H9 (cell line): ENCODE measurements at regions not wholly inside any gene's neighbourhood (a gene's known extent, or its start where the extent isn't known, plus 50 kb on each side); places are given as distances from the start of the nearest gene placed in this dataset.

ENCODE experiments used
- DNase-seq: peaks from one replicate; pipeline ENCODE4 v3.0.0-alpha.2; 2017
- H2AFZ ChIP-seq: one replicate; pipeline ENCODE4 v1.6.1; 2013; ENCODE audit warnings: mild to moderate bottlenecking, low read length, control low read depth, moderate library complexity
- H2AK5ac ChIP-seq: 2 replicates; pipeline ENCODE4 v1.6.1; 2013; ENCODE audit warnings: low read length, control low read depth, mixed read lengths; ENCODE audit not compliant: insufficient read length
- H2BK120ac ChIP-seq: one replicate; pipeline ENCODE4 v1.6.1; 2013; ENCODE audit warnings: low read depth, mild to moderate bottlenecking, low read length, control low read depth, inconsistent platforms; ENCODE audit not compliant: poor library complexity, severe bottlenecking
- H2BK12ac ChIP-seq: 2 replicates; pipeline ENCODE4 v1.6.1; 2013; ENCODE audit warnings: low read length, control low read depth, mixed read lengths, low read depth; ENCODE audit not compliant: insufficient read length
- H2BK15ac ChIP-seq: 2 replicates; pipeline ENCODE4 v1.6.1; 2013; ENCODE audit warnings: low read depth, low read length, control low read depth
- H2BK20ac ChIP-seq: one replicate; pipeline ENCODE4 v1.6.1; 2013; ENCODE audit warnings: low read depth, mild to moderate bottlenecking, low read length, control low read depth, inconsistent platforms; ENCODE audit not compliant: poor library complexity, severe bottlenecking
- H2BK5ac ChIP-seq: 2 replicates; pipeline ENCODE4 v1.6.1; 2013; ENCODE audit warnings: low read length, control low read depth, mixed read lengths; ENCODE audit not compliant: insufficient read length
- H3K14ac ChIP-seq: 2 replicates; pipeline ENCODE4 v1.6.1; 2013; ENCODE audit warnings: low read length, control low read depth; ENCODE audit not compliant: insufficient read depth
- H3K18ac ChIP-seq: 2 replicates; pipeline ENCODE4 v1.6.1; 2013; ENCODE audit warnings: low read depth, mild to moderate bottlenecking, mixed read lengths, low read length, control low read depth; ENCODE audit not compliant: insufficient read length
- H3K23ac ChIP-seq: 2 replicates; pipeline ENCODE4 v1.6.1; 2013; ENCODE audit warnings: low read length, control low read depth, mixed read lengths, low read depth; ENCODE audit not compliant: insufficient read length
- H3K23me2 ChIP-seq: 2 replicates; pipeline ENCODE4 v1.6.1; 2013; ENCODE audit warnings: low read depth, mild to moderate bottlenecking, mixed read lengths, low read length, control low read depth; ENCODE audit not compliant: insufficient read length, poor library complexity, severe bottlenecking
- H3K27ac ChIP-seq: 2 replicates; pipeline ENCODE4 v1.5.1; 2013; ENCODE audit warnings: low read length, control low read depth, mixed read lengths, low read depth; ENCODE audit not compliant: insufficient read length
- H3K27me3 ChIP-seq: 2 replicates; pipeline ENCODE4 v1.6.1; 2013; ENCODE audit warnings: low read length, control low read depth, inconsistent platforms; ENCODE audit not compliant: insufficient read depth
- H3K4ac ChIP-seq: 2 replicates; pipeline ENCODE4 v1.6.1; 2013; ENCODE audit warnings: low read depth, mild to moderate bottlenecking, control low read depth, inconsistent platforms, low read length, moderate library complexity
- H3K4me1 ChIP-seq: 2 replicates; pipeline ENCODE4 v1.6.1; 2013; ENCODE audit warnings: low read length, control low read depth, inconsistent platforms; ENCODE audit not compliant: insufficient read depth
- H3K4me2 ChIP-seq: 2 replicates; pipeline ENCODE4 v1.6.1; 2013; ENCODE audit warnings: low read length, control low read depth, mixed read lengths; ENCODE audit not compliant: insufficient read length, insufficient read depth
- H3K56ac ChIP-seq: 2 replicates; pipeline ENCODE4 v1.6.1; 2013; ENCODE audit warnings: low read depth, mild to moderate bottlenecking, mixed read lengths, low read length, control low read depth; ENCODE audit not compliant: insufficient read length
- H3K79me1 ChIP-seq: 2 replicates; pipeline ENCODE4 v1.6.1; 2013; ENCODE audit warnings: low read depth, mild to moderate bottlenecking, moderate library complexity, low read length, control low read depth, inconsistent platforms; ENCODE audit not compliant: insufficient read depth, poor library complexity, severe bottlenecking
- H3K79me2 ChIP-seq: 2 replicates; pipeline ENCODE4 v1.6.1; 2013; ENCODE audit warnings: low read length, control low read depth, inconsistent platforms; ENCODE audit not compliant: insufficient read depth
- H3K9ac ChIP-seq: 2 replicates; pipeline ENCODE4 v1.6.1; 2013; ENCODE audit warnings: low read length, control low read depth, mixed read lengths; ENCODE audit not compliant: insufficient read length; ENCODE audit errors: extremely low read depth
- H3K9me3 ChIP-seq: one replicate; pipeline ENCODE4 v1.6.1; 2013; ENCODE audit warnings: low read depth, low read length, inconsistent platforms; ENCODE audit not compliant: control insufficient read depth
- H3T11ph ChIP-seq: one replicate; pipeline ENCODE4 v1.6.1; 2013; ENCODE audit warnings: mild to moderate bottlenecking, low read length, control low read depth, inconsistent platforms
- H4K20me1 ChIP-seq: one replicate; pipeline ENCODE4 v1.6.1; 2013; ENCODE audit not compliant: control insufficient read depth, insufficient read length, insufficient read depth
- H4K5ac ChIP-seq: 2 replicates; pipeline ENCODE4 v1.6.1; 2013; ENCODE audit warnings: low read depth, mild to moderate bottlenecking, mixed read lengths, low read length, control low read depth; ENCODE audit not compliant: insufficient read length
- H4K8ac ChIP-seq: replicated peaks from 2 replicates; pipeline ENCODE4 v1.6.1; 2013; ENCODE audit warnings: low read length, control low read depth, mixed read lengths, low read depth; ENCODE audit not compliant: insufficient read length
- H4K91ac ChIP-seq: 2 replicates; pipeline ENCODE4 v1.6.1; 2013; ENCODE audit warnings: low read depth, mild to moderate bottlenecking, moderate library complexity, mixed read lengths, low read length, control low read depth; ENCODE audit not compliant: insufficient read length
- H3K27ac Mint-ChIP-seq, 3 experiments: 2 replicates in 2 of 3; 3 replicates in 1 of 3; pipeline ENCODE4 v1.8.0; 2020 to 2021; ENCODE audit warnings: mixed read lengths in 3 of 3, mild to moderate bottlenecking in 1 of 3, moderate library complexity in 1 of 3
- H3K27me3 Mint-ChIP-seq: 2 replicates; pipeline ENCODE4 v1.8.0; 2021; ENCODE audit warnings: low read depth, mild to moderate bottlenecking, moderate library complexity, mixed read lengths
- H3K36me3 Mint-ChIP-seq, 3 experiments: 2 replicates in 2 of 3; 3 replicates in 1 of 3; pipeline ENCODE4 v1.8.0; 2020 to 2021; ENCODE audit warnings: low read depth in 3 of 3, mixed read lengths in 3 of 3; ENCODE audit not compliant: insufficient read depth in 1 of 3
- H3K4me1 Mint-ChIP-seq, 2 experiments: 2 replicates each; pipeline ENCODE4 v1.8.0; 2020; ENCODE audit warnings: mixed read lengths in 2 of 2
- H3K4me3 Mint-ChIP-seq, 2 experiments: 2 replicates in 1 of 2; 3 replicates in 1 of 2; pipeline ENCODE4 v1.8.0; 2020 to 2021; ENCODE audit warnings: mild to moderate bottlenecking in 2 of 2, mixed read lengths in 2 of 2, moderate library complexity in 1 of 2
- H3K9me3 Mint-ChIP-seq, 2 experiments: 2 replicates in 1 of 2; 3 replicates in 1 of 2; pipeline ENCODE4 v1.8.0; 2020; ENCODE audit warnings: mild to moderate bottlenecking in 2 of 2, mixed read lengths in 2 of 2, moderate library complexity in 1 of 2
- WGBS: extraction: QIAGEN DNeasy Blood & Tissue Kit; methylation state at CpG from one replicate; pipeline ENCODE4 v1.1.7; 2013; ENCODE audit warnings: missing lambda C conversion rate, low lambda C conversion rate, mixed read lengths; ENCODE audit not compliant: insufficient read length; ENCODE audit errors: extremely low coverage; 5-methylcytosine and 5-hydroxymethylcytosine counted together
- TF ChIP-seq, protein P1 (sequence below): fragments of 200-600 bp; sonication (generic); conservative IDR thresholded peaks from 3 replicates; pipeline ENCODE4 v1.8.0; 2021; ENCODE audit warnings: antibody characterized with exemption, mild to moderate bottlenecking

DNA sequence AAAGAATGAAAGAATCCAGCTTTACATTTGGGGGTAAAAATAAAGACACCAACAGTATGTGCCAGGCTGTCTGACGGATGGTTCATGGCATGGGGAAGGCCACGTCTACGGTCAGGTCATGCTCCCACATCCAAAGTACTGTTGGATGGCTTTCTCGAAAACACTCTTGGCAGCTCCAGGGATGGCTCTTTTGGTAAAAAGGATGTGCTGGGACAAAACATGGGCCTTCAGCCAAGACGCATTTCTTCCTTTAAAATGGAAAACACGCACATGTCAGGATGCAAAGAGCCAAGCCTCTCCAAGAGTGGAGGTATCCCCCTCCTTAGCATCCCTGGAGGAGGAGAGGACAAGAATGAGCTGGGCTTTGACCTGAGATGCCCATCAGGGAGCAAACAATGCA lies 376.5 kb upstream of the KLHL29 start:
- H3K27me3 ChIP-seq, result no peaks in the 10 kb centered on the region
- H3K56ac ChIP-seq, result no peak overlapping the region
- H3K9me3 Mint-ChIP-seq, result no peaks in the 10 kb centered on the region
- no peak overlapping the region for H3K27ac ChIP-seq
- H4K91ac ChIP-seq, result no peak overlapping the region
- H3K4me3 Mint-ChIP-seq, result no peak overlapping the region
- H4K5ac ChIP-seq, result no peak overlapping the region
- H3K36me3 Mint-ChIP-seq, result no peaks in the 10 kb centered on the region
- no peak overlapping the region for H2BK12ac ChIP-seq
- TF ChIP-seq, protein P1, sequence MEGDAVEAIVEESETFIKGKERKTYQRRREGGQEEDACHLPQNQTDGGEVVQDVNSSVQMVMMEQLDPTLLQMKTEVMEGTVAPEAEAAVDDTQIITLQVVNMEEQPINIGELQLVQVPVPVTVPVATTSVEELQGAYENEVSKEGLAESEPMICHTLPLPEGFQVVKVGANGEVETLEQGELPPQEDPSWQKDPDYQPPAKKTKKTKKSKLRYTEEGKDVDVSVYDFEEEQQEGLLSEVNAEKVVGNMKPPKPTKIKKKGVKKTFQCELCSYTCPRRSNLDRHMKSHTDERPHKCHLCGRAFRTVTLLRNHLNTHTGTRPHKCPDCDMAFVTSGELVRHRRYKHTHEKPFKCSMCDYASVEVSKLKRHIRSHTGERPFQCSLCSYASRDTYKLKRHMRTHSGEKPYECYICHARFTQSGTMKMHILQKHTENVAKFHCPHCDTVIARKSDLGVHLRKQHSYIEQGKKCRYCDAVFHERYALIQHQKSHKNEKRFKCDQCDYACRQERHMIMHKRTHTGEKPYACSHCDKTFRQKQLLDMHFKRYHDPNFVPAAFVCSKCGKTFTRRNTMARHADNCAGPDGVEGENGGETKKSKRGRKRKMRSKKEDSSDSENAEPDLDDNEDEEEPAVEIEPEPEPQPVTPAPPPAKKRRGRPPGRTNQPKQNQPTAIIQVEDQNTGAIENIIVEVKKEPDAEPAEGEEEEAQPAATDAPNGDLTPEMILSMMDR, result no peak
- H4K20me1 ChIP-seq, result no peaks in the 10 kb centered on the region
- H2BK15ac ChIP-seq, result no peak overlapping the region
- no peak overlapping the region for H3K18ac ChIP-seq
- no peak overlapping the region for H2BK5ac ChIP-seq
- H3K9me3 ChIP-seq, result no peaks in the 10 kb centered on the region
- no peaks in the 10 kb centered on the region for H3K79me1 ChIP-seq
- H3T11ph ChIP-seq, result no peak overlapping the region
- H3K23me2 ChIP-seq, result no peaks in the 10 kb centered on the region
- no peak overlapping the region for H2BK20ac ChIP-seq
- no peak overlapping the region for H3K4ac ChIP-seq
- DNase-seq, result no peak
- no peaks in the 10 kb centered on the region for H3K4me1 Mint-ChIP-seq
- no peaks in the 10 kb centered on the region for H3K4me1 ChIP-seq
- H3K79me2 ChIP-seq, result no peaks in the 10 kb centered on the region
- H3K27ac Mint-ChIP-seq, result no peak overlapping the region
- H3K9ac ChIP-seq, result no peak overlapping the region
- no peaks in the 10 kb centered on the region; the same call in 1 of the 2 replicates for H3K27me3 Mint-ChIP-seq
- no peak overlapping the region for H2AK5ac ChIP-seq
- H2BK120ac ChIP-seq, result no peak overlapping the region
- no peak overlapping the region for H3K4me2 ChIP-seq
- no peak overlapping the region for H3K23ac ChIP-seq
- H2AFZ ChIP-seq, result no peak overlapping the region
- no peak overlapping the region for H3K14ac ChIP-seq
- H4K8ac ChIP-seq, result no peak overlapping the region
- no CpG with 5 or more reads among the region's 6 CpGs for WGBS
